GM10266 (cell line): ENCODE measurements at regions not wholly inside any gene's neighbourhood (a gene's known extent, or its start where the extent isn't known, plus 50 kb on each side); places are given as distances from the start of the nearest gene placed in this dataset.

Experiments used
- DNase-seq: peaks from one replicate; pipeline ENCODE4 v3.0.0; 2012; ENCODE audit errors: extremely low spot score
- TF ChIP-seq, protein P1 (sequence below): IDR thresholded peaks from 2 replicates; pipeline ENCODE4 v1.5.1; 2012; ENCODE audit warnings: mild to moderate bottlenecking, low read depth; ENCODE audit not compliant: control insufficient read depth, insufficient read depth; ENCODE audit errors: missing control alignments

DNA sequence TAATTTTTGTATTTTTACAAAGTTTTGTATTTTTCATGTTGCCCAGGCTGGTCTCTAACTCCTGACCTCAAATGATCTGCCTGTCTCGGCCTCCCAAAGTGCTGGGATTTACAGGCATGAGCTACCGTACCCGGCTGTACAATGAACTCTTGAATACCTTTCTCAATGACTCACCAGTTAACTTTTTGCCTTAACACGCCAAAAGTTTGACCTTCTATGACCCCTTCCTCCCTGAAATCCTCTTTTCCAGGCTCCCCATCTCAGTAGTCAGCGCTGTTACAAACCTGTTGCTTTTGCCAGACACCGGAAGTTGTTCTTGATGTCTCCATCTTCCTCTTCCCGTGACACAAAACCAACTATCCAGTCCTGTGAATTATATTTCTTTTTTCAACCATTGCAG lies 158.1 kb upstream of the ASIC2 start:
- no peak for DNase-seq
- TF ChIP-seq, protein P1, sequence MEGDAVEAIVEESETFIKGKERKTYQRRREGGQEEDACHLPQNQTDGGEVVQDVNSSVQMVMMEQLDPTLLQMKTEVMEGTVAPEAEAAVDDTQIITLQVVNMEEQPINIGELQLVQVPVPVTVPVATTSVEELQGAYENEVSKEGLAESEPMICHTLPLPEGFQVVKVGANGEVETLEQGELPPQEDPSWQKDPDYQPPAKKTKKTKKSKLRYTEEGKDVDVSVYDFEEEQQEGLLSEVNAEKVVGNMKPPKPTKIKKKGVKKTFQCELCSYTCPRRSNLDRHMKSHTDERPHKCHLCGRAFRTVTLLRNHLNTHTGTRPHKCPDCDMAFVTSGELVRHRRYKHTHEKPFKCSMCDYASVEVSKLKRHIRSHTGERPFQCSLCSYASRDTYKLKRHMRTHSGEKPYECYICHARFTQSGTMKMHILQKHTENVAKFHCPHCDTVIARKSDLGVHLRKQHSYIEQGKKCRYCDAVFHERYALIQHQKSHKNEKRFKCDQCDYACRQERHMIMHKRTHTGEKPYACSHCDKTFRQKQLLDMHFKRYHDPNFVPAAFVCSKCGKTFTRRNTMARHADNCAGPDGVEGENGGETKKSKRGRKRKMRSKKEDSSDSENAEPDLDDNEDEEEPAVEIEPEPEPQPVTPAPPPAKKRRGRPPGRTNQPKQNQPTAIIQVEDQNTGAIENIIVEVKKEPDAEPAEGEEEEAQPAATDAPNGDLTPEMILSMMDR: no peak

DNA sequence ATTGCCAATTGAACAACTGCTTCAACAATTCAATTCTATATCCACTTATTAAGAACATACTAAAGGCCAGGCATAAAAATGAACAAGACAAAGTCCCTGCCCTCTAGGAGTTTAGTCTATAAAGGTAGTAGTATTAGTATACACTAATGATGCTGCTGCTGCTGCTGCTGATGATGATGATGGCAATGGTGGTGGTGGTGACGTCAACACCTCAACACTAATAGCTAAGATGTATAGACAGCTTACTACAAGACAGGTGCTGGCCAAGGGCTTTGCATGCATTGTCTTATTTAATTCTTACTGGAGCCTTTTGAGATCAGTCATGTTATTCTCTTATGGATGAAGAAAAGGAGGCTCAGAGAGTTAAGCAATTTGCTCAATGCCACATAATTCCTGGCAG lies 164.4 kb upstream of the ASIC2 start:
- TF ChIP-seq, protein P1: no peak
- DNase-seq: no peak

DNA sequence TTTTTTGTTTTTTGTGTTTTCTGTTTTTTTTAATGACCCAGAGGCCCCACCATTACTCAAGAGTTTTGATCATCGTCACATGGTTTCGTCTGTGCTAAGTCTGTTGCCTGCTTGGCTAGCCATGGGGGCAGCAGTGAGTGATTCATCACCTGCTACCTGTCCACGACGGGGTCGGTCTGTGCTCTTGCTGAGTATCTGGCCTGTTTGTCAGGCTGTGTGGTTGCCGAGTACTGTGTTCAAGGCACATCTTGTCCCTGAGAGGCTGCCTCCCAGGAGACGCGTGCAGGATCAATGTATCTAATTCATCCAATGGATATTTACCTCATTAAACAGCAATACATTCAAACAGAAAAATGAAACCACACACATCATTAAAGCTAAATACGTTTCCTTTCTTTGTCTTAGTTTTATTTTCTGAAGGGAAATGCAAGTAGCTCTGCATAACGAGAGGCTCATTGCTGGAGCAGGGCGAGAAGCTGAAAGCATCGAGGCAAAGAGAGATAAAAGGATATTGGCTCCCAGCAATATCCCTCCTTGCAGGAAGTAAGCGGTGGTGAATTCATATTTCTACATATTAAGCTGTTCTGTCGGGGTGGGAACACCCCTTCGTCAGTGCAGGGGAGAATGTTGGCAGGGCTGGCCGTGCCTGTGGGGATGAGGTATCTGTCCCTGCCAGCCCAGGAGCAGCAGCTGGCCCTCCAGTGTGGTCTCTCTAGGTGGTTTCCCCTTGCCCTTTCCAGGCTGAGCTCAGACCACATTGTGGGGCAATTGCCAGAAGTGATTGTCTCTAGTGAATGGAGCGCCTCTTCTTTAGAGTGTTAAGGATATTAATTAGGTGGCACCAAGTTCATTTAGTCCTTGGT lies 166.2 kb upstream of the ASIC2 start:
- TF ChIP-seq, protein P1: no peak
- DNase-seq: no peak

DNA sequence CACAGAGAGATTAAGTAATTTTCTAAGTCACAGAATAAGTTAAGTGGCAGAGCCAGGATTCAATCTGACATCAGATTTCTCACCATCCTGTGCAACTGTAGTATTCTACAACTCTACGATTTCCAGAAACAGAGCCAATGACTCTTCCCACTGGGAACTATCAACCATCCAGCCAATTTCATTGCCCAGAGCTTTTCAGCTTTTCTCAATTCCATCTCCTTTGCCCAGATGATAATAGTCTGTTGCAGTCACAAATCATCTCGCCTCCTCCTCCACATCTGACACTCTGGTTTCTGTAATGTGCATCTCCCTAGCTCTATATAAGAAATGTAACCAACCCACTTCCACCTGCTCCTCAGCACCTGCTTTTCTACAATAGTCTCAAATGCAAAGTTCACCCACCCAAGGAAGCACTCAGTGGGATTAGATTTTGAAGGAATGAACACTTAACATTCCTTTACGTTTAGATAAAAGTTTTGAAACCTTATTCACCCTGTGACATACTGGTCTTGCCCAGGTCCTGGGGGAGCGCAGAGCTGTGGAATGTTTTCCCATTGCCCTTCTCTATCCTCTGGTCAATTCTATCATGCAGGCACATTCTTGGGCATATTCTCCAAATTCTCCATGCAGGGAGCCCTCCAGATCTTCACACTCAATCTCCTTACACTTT lies 167.8 kb upstream of the ASIC2 start:
- TF ChIP-seq, protein P1: no peak
- DNase-seq: no peak

DNA sequence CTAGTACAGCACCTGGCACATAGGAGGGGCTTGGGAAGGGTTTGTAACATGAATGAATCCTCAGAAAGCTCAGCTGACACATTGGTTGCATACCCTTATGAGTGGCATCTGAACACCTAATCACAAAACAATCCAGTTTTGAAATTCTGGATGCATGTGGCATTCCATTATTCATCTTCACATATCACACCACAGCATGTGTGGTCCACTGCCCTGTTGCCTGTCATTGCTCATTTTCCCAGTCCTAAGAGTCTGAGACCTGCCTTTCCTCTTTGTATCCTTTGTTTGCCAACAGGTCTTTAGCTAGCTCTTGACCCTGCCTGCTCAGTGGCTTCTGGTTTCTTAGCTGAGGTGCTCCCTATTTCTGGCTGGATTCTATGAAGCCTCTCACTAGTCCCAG lies 170.8 kb upstream of the ASIC2 start:
- TF ChIP-seq, protein P1: no peak
- no peak for DNase-seq

DNA sequence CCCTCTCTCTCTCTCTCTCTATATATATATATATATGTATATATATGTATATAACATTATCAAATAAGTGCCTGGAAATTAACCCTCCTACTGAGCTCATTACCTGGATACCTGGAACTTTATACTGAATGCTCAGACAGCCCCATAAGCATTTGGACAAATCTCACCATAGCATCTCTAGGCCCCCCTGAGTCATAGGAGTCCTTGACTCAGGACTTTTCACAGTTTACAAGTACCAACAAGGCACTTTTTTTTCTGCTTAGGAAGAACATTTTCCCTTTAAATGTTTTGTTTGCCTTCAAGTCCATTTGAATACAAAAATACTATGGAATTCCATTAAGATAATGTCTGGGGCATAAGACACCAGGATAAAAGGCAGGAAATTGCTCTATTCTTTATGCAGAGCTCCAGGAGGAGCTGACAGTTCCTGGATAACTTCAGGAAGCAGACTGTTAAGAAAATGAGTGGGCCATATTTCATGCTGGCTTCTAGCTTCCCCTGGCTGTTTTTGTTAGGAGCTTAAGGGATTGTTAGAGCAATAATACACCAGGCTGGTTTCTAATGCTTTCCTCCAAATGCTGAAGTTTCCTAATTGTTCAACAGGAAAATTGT lies 171.7 kb upstream of the ASIC2 start:
- TF ChIP-seq, protein P1: no peak

More for the DNA sequence above, 171.7 kb upstream of the ASIC2 start:
- no peak for DNase-seq
